Parathyroid adenoma (tissue), 2 donors: ENCODE measurements at regions not wholly inside any gene's neighbourhood (a gene's known extent, or its start where the extent isn't known, plus 50 kb on each side); places are given as distances from the start of the nearest gene placed in this dataset.

Experiments used
- H2AFZ ChIP-seq: fragments of 300-600 bp; sonication (generic); one replicate; pipeline ENCODE4 v1.7.0; 2017; ENCODE audit warnings: antibody characterized with exemption, mild to moderate bottlenecking
- H3K27ac ChIP-seq: fragments of 300-600 bp; sonication (generic); one replicate; pipeline ENCODE4 v1.7.0; 2017
- H3K27me3 ChIP-seq: fragments of 300-600 bp; sonication (generic); one replicate; pipeline ENCODE4 v1.7.0; 2017; ENCODE audit warnings: low read length; ENCODE audit not compliant: control insufficient read depth, insufficient read depth
- H3K36me3 ChIP-seq: fragments of 300-600 bp; sonication (generic); one replicate; pipeline ENCODE4 v1.7.0; 2017; ENCODE audit warnings: low read length; ENCODE audit not compliant: control insufficient read depth, insufficient read depth
- H3K4me1 ChIP-seq: fragments of 300-600 bp; sonication (generic); one replicate; pipeline ENCODE4 v1.7.0; 2017; ENCODE audit warnings: control low read depth
- H3K4me2 ChIP-seq: fragments of 300-600 bp; sonication (generic); one replicate; pipeline ENCODE4 v1.7.0; 2017; ENCODE audit warnings: low read length
- H3K4me3 ChIP-seq: fragments of 300-600 bp; sonication (generic); one replicate; pipeline ENCODE4 v1.7.0; 2017; ENCODE audit warnings: low read depth, low read length
- H3K79me2 ChIP-seq: fragments of 300-600 bp; sonication (generic); one replicate; pipeline ENCODE4 v1.7.0; 2017; ENCODE audit warnings: control low read depth
- H3K9ac ChIP-seq: fragments of 300-600 bp; sonication (generic); one replicate; pipeline ENCODE4 v1.7.0; 2017; ENCODE audit warnings: mild to moderate bottlenecking
- H3K9me3 ChIP-seq: fragments of 300-600 bp; sonication (generic); one replicate; pipeline ENCODE4 v1.7.0; 2017; ENCODE audit warnings: low read length; ENCODE audit not compliant: control insufficient read depth
- TF ChIP-seq, protein P1 (sequence below): fragments of 300-600 bp; sonication (generic); IDR thresholded peaks from one replicate; pipeline ENCODE4 v1.7.0; 2017; ENCODE audit warnings: antibody characterized with exemption, mild to moderate bottlenecking
- donor health status: primary hyperparathyroidism.

DNA sequence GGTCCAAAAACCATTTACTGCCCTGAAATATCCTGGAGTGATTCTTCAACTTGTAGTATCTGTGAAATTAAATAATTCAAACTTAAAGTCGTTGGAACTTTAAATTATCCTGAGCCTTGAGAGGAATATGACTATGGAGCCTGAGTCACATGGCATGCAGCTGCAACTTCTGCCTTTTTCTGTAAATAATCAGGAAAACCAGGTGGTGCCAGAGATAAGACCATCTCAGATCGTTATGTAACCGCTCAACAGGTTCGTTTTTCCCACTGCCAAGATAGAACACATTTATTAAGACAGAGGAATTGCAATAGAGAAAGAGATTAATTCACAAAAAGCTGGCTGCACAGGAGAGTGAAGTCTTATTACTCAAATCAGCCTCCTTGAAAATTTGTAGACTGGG is 876.5 kb downstream of the SUCLG1 start:
- Histone ChIP-seq H3K27me3 (no peaks in the 10 kb centered on the region), H3K4me1 (no peaks in the 10 kb centered on the region), H2AFZ (no peak overlapping the region), H3K4me3 (no peak overlapping the region), H3K79me2 (no peaks in the 10 kb centered on the region), H3K4me2 (no peak overlapping the region), H3K9ac (no peak overlapping the region), H3K27ac (no peak overlapping the region), H3K9me3 (no peaks in the 10 kb centered on the region), H3K36me3 (no peaks in the 10 kb centered on the region)
- TF ChIP-seq, protein P1, sequence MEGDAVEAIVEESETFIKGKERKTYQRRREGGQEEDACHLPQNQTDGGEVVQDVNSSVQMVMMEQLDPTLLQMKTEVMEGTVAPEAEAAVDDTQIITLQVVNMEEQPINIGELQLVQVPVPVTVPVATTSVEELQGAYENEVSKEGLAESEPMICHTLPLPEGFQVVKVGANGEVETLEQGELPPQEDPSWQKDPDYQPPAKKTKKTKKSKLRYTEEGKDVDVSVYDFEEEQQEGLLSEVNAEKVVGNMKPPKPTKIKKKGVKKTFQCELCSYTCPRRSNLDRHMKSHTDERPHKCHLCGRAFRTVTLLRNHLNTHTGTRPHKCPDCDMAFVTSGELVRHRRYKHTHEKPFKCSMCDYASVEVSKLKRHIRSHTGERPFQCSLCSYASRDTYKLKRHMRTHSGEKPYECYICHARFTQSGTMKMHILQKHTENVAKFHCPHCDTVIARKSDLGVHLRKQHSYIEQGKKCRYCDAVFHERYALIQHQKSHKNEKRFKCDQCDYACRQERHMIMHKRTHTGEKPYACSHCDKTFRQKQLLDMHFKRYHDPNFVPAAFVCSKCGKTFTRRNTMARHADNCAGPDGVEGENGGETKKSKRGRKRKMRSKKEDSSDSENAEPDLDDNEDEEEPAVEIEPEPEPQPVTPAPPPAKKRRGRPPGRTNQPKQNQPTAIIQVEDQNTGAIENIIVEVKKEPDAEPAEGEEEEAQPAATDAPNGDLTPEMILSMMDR = no peak

DNA sequence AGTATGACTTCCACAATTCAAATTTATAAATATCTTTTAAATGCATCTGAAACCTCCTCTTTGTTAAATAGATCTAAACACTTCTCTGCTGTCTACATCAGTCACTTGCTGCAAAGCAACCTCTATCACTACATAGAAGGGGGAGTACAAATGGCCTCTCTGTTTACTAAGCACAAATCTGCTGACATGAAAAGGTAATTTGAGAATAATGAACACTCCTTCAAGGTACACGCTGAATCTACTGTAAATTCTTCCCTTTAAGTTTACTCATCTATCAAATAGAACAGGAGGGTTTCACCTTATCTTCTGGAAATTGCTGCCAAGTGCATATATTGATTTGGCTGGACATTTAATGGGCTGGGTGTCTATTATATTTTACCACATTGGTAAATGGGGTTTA is 879.6 kb downstream of the SUCLG1 start:
- no peak overlapping the region for H3K27ac ChIP-seq
- H3K9me3 ChIP-seq = no peaks in the 10 kb centered on the region
- no peak overlapping the region for H3K4me3 ChIP-seq
- H2AFZ ChIP-seq = no peak overlapping the region
- H3K4me1 ChIP-seq = no peaks in the 10 kb centered on the region
- no peak overlapping the region for H3K9ac ChIP-seq
- H3K27me3 ChIP-seq = no peaks in the 10 kb centered on the region
- TF ChIP-seq, protein P1 = no peak
- no peaks in the 10 kb centered on the region for H3K79me2 ChIP-seq
- no peaks in the 10 kb centered on the region for H3K36me3 ChIP-seq
- no peak overlapping the region for H3K4me2 ChIP-seq

DNA sequence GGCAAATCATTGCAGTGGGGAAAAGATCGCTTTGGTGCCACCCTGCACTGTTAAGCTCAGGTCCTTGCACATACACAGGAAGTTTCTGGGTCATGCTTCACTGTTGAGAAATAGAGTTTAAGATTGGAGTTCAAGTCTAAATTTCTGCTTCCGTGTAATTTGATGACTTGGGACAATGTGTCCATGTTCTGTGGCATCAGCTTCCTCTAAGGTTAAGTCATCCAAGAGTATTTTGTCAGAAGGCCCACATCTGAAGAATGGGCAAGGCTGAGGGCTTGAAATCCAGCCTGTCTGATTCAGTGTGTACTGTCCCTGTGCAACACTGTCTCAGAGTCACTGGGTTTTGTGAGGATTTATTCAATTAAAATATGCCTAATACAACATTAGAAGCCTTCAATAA is 880.7 kb downstream of the SUCLG1 start:
- no peaks in the 10 kb centered on the region for H3K9me3 ChIP-seq
- H3K79me2 ChIP-seq = no peaks in the 10 kb centered on the region
- H3K27ac ChIP-seq = no peak overlapping the region
- no peaks in the 10 kb centered on the region for H3K4me1 ChIP-seq
- TF ChIP-seq, protein P1 = no peak
- no peaks in the 10 kb centered on the region for H3K27me3 ChIP-seq
- no peaks in the 10 kb centered on the region for H3K36me3 ChIP-seq
- H3K4me2 ChIP-seq = no peak overlapping the region
- H3K9ac ChIP-seq = no peak overlapping the region
- no peak overlapping the region for H3K4me3 ChIP-seq
- H2AFZ ChIP-seq = no peak overlapping the region

DNA sequence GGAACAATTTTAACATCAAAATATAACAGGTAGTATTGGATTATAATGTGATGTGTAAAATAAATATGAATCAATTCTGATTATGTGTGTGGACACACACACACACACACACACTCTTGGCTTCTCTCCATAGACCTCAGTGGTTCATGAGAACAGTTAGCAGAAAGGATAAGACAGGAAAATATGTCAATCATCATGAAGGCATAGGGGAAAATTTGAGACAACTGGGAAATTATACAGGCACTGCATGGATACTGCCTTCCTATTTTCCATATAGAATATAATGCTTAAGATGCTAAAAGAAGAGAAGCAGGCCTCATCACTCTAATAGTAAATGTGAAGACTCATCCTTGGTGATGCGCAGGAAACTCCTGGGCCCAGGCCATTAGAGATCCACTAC is 884.5 kb downstream of the SUCLG1 start:
- Histone ChIP-seq H3K79me2 (no peaks in the 10 kb centered on the region), H2AFZ (no peak overlapping the region), H3K4me2 (no peak overlapping the region), H3K9ac (no peak overlapping the region), H3K4me3 (no peak overlapping the region), H3K27me3 (no peaks in the 10 kb centered on the region), H3K36me3 (no peaks in the 10 kb centered on the region), H3K9me3 (no peaks in the 10 kb centered on the region), H3K27ac (no peak overlapping the region), H3K4me1 (no peaks in the 10 kb centered on the region)
- TF ChIP-seq, protein P1 = no peak

DNA sequence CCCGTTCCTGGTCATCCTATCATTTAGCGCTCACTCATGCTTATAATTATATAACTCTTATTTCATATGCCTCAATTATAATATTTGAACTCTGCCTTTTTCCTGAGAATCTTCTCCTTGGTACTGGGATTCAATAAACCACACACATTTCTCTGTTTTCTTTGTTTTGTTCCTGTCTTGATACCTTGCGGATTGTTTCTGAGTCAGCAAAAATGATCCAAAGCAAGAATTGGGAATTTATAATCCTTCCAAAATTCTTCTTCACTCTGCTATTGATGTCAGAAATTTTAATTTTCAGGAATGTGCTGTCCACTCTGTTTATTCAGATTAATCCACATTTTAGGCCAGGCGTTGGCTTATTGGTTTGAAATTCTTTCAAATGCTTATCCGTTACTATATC is 886.0 kb downstream of the SUCLG1 start:
- TF ChIP-seq, protein P1 = no peak
- no peaks in the 10 kb centered on the region for H3K79me2 ChIP-seq

More for the DNA sequence above, 886.0 kb downstream of the SUCLG1 start:
- Histone ChIP-seq H3K9ac (no peak overlapping the region), H3K9me3 (no peaks in the 10 kb centered on the region), H3K4me2 (no peak overlapping the region), H3K27ac (no peak overlapping the region), H2AFZ (no peak overlapping the region), H3K27me3 (no peaks in the 10 kb centered on the region), H3K36me3 (no peaks in the 10 kb centered on the region), H3K4me1 (no peaks in the 10 kb centered on the region), H3K4me3 (no peak overlapping the region)
